Stomach (tissue), 8 donors: ENCODE measurements at regions not wholly inside any gene's neighbourhood (a gene's known extent, or its start where the extent isn't known, plus 50 kb on each side); places are given as distances from the start of the nearest gene placed in this dataset.

Experiments
- DNase-seq, 2 donors: peaks; one replicate each; pipeline versions ENCODE4 v3.0.0 to v3.0.0-alpha.2; 2013 to 2019
- H3K27ac ChIP-seq, 5 donors: fragments of 200-600 bp in 4 of 5; sonication (generic) in 4 of 5; one replicate each; pipeline ENCODE4 v1.5.1; 2013 to 2019; ENCODE audit warnings: mild to moderate bottlenecking in 1 of 5, moderate library complexity in 1 of 5
- H3K27me3 ChIP-seq, 3 donors: fragments of 200-600 bp; sonication (generic); one replicate each; pipeline ENCODE4 v1.5.1; 2017 to 2019; ENCODE audit warnings: mixed run types in 1 of 3
- H3K36me3 ChIP-seq, 4 donors: fragments of 200-600 bp; sonication (generic); 1 replicate in 3 of 4; 2 replicates in 1 of 4; pipeline ENCODE4 v1.5.1; 2016 to 2019
- H3K4me1 ChIP-seq, 4 donors: fragments of 200-600 bp; sonication (generic); one replicate each; pipeline ENCODE4 v1.5.1; 2016 to 2019
- H3K4me3 ChIP-seq, 4 donors: fragments of 200-600 bp; sonication (generic) in 3 of 4; one replicate each; pipeline ENCODE4 v1.5.1; 2016 to 2019; ENCODE audit warnings: mild to moderate bottlenecking in 1 of 4
- H3K9me3 ChIP-seq, 4 donors: fragments of 200-600 bp; sonication (generic); one replicate each; pipeline ENCODE4 v1.5.1; 2016 to 2019
- EP300 ChIP-seq: sonication (generic); formaldehyde crosslinking; IDR thresholded peaks from one replicate; pipeline ENCODE4 v1.6.1; 2017; ENCODE audit warnings: antibody characterized with exemption
- POLR2A ChIP-seq, 4 donors: fragments of 450-650 bp; IDR thresholded peaks; one replicate each; pipeline ENCODE4 v1.6.1; 2016; ENCODE audit warnings: antibody characterized with exemption in 4 of 4, control low read depth in 2 of 4, mild to moderate bottlenecking in 1 of 4, moderate library complexity in 1 of 4
- POLR2AphosphoS5 ChIP-seq, 3 donors: sonication (generic); formaldehyde crosslinking; IDR thresholded peaks; one replicate each; pipeline ENCODE4 v1.6.1; 2016; ENCODE audit warnings: antibody characterized with exemption in 3 of 3
- whole genome bisulfite sequencing, 5 donors: extraction: QIAGEN DNeasy Blood & Tissue Kit in 3 of 5; methylation state at CpG; one replicate each; pipeline versions ENCODE4 v1.1.5 to v1.1.7; 2013 to 2018; 5-methylcytosine and 5-hydroxymethylcytosine counted together
- intact Hi-C: fragments of 100-400 bp; cut with DNase I; formaldehyde crosslinking; loops from one replicate; pipeline ENCODE4 v1.15.1; 2023; ENCODE audit warnings: low total_unique reads
- TF ChIP-seq, protein P1 (sequence below), 7 experiments: fragments of 450-650 bp in 4 of 7; fragments of 200-600 bp in 3 of 7; sonication (generic) in 3 of 7; IDR thresholded peaks; one replicate each; pipeline ENCODE4 v1.5.1; 2016 to 2019; ENCODE audit warnings: antibody characterized with exemption in 7 of 7, control low read depth in 2 of 7, mild to moderate bottlenecking in 1 of 7
- donor health status: healthy with polysubstance abuse.
- donor health status: Bipolar disorder and iron deficiency.
- donor health status: healthy.

DNA sequence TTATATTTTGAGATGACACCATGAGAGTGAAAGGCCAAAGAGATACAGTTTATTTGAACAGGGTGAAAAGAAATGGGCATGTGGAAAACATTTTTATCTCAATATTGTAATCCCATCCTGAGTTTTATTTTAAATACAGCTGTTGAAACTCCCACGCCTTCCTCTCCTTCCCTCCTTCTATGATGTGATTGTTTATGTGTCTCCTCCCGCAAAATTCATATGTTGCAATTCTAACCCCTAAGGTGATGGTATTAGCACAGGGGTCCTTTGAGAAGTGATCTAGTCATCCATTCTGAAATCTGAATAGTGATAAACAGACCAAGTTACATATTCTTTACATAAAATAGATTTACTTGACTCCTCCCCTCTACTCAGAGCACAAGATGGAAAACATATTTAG lies 1275.4 kb upstream of the C9orf72 start:
- H3K9me3 ChIP-seq: no peaks in the 10 kb centered on the region
- WGBS, 5 donors: 74 to 84% (median 79%) methylated on average over 2 of the region's 2 CpGs
- H3K36me3 ChIP-seq: no peaks in the 10 kb centered on the region
- no peak overlapping the region for H3K4me3 ChIP-seq
- H3K4me1 ChIP-seq: no peaks in the 10 kb centered on the region
- intact Hi-C loops: no loop called here
- DNase-seq: no peak
- H3K27me3 ChIP-seq: no peaks in the 10 kb centered on the region
- TF ChIP-seq, protein P1, sequence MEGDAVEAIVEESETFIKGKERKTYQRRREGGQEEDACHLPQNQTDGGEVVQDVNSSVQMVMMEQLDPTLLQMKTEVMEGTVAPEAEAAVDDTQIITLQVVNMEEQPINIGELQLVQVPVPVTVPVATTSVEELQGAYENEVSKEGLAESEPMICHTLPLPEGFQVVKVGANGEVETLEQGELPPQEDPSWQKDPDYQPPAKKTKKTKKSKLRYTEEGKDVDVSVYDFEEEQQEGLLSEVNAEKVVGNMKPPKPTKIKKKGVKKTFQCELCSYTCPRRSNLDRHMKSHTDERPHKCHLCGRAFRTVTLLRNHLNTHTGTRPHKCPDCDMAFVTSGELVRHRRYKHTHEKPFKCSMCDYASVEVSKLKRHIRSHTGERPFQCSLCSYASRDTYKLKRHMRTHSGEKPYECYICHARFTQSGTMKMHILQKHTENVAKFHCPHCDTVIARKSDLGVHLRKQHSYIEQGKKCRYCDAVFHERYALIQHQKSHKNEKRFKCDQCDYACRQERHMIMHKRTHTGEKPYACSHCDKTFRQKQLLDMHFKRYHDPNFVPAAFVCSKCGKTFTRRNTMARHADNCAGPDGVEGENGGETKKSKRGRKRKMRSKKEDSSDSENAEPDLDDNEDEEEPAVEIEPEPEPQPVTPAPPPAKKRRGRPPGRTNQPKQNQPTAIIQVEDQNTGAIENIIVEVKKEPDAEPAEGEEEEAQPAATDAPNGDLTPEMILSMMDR (IDR thresholded peaks at IDR 0.05): no peak
- TF ChIP-seq POLR2AphosphoS5 (IDR thresholded peaks at IDR 0.05) (no peak), POLR2A (IDR thresholded peaks at IDR 0.05) (no peak), EP300 (no peak)
- no peak overlapping the region for H3K27ac ChIP-seq

DNA sequence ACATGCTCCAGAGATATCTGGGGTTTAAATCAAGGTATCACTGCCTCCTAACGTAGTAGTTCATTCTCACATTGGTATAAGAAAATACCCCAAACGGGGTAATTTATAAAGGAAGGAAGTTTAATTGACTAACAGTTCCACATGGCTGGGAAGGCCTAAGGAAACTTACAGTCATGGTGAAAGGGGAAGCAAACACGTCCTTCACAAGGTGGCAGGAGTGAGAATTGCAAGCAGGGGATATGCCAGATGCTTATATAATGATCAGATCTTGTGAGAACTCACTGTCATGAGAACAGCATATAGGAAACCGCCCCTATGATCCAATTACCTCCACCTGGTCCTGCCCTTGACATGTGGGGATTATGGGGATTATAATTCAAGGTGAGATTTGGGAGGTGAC lies 1280.2 kb upstream of the C9orf72 start:
- no peaks in the 10 kb centered on the region for H3K4me1 ChIP-seq
- intact Hi-C loops: no loop called here
- no peak overlapping the region for H3K27ac ChIP-seq
- no peaks in the 10 kb centered on the region for H3K36me3 ChIP-seq
- H3K4me3 ChIP-seq: no peak overlapping the region
- no peaks in the 10 kb centered on the region for H3K9me3 ChIP-seq
- TF ChIP-seq POLR2A (IDR thresholded peaks at IDR 0.05): no peak
- TF ChIP-seq EP300: no peak
- no peak for TF ChIP-seq POLR2AphosphoS5 (IDR thresholded peaks at IDR 0.05)
- TF ChIP-seq, protein P1 (IDR thresholded peaks at IDR 0.05): no peak
- 53 to 72% (median 61%) methylated on average over 4 of the region's 4 CpGs for WGBS, 5 donors
- H3K27me3 ChIP-seq: no peaks in the 10 kb centered on the region
- DNase-seq: no peak

DNA sequence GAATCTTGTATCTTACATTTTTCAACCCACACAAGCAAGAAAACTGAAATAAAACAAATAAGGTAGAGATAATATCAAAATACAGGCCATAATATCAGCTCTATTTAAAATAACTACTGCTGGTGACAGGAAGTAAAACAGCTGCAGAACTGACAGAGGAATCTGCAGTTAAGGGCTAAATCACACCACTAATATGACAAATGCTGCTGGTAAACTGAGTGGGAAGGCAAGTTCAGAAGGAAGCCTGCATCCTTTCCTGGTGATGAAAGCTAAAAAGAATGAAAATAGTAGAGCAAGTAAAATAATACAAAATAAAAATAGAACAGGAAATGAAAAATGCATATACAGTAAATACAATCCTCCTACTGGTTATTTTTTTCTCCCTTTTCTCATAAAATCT lies 1293.7 kb upstream of the C9orf72 start:
- no peak for DNase-seq
- Histone ChIP-seq H3K36me3 (no peaks in the 10 kb centered on the region), H3K4me1 (no peaks in the 10 kb centered on the region), H3K4me3 (no peak overlapping the region), H3K9me3 (no peaks in the 10 kb centered on the region), H3K27ac (no peak overlapping the region), H3K27me3 (no peaks in the 10 kb centered on the region)
- TF ChIP-seq, protein P1 (IDR thresholded peaks at IDR 0.05): no peak
- TF ChIP-seq POLR2AphosphoS5 (IDR thresholded peaks at IDR 0.05) (no peak), POLR2A (IDR thresholded peaks at IDR 0.05) (no peak), EP300 (no peak)
- intact Hi-C loops: loop anchor here (10.0 kb wide), 1 partner anchor 58 kb away; no protein-coding TSS in a partner anchor

DNA sequence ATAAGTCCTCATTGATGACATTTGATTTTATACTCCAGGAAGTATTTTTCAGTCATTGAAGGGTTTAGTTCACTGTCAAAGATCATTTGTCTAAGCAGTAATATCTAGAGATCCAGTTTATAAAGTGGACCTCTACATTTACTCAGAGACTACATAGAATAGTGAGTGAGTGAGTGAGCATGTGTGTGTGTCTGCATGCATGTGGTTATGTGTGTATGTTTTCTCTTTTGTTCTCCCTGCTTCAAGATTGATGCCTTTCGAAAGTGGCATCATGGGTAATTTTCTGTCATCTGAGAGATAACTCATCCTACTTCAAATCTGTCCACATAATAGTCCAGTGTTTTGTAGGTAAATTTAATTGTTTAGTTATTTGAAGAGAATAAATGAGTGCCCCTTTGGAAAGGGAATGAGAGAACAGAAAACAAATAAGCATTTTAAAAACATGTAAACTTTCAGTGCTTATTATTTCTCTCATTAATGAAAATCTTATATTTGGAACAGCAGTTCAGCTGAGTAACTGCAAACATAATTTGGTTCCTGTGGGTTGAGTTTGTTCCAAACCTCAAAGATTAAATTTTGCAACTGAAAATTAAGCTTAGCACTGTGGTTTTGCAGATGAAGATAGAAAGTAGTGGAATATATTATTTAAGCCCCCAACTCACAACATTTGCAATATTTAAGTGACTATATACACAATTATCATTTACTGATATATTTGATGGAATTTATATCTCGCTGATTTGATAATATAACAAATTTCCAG lies 1295.1 kb upstream of the C9orf72 start:
- TF ChIP-seq EP300 (no peak), POLR2AphosphoS5 (IDR thresholded peaks at IDR 0.05) (no peak)
- TF ChIP-seq, protein P1 (IDR thresholded peaks at IDR 0.05): no peak
- whole genome bisulfite sequencing, 5 donors: 84 to 92% (median 88%) methylated on average over 2 of the region's 2 CpGs
- no peaks in the 10 kb centered on the region for H3K27me3 ChIP-seq
- no peak overlapping the region for H3K27ac ChIP-seq
- H3K36me3 ChIP-seq: no peaks in the 10 kb centered on the region
- no peaks in the 10 kb centered on the region for H3K9me3 ChIP-seq
- intact Hi-C loops: loop anchor here (10.0 kb wide), 1 partner anchor 56 kb away; no protein-coding TSS in a partner anchor
- no peaks in the 10 kb centered on the region for H3K4me1 ChIP-seq
- H3K4me3 ChIP-seq: no peak overlapping the region
- no peak for DNase-seq
